Lung (tissue), 11 donors: ENCODE measurements at regions not wholly inside any gene's neighbourhood (a gene's known extent, or its start where the extent isn't known, plus 50 kb on each side); places are given as distances from the start of the nearest gene placed in this dataset.
A peak's percentile ranks its signal among the peaks of the same experiment; 100 is the strongest.

ENCODE experiments used
- ATAC-seq: fragments of 200-7000 bp; cut with Tn5 transposase; one replicate; pipeline ENCODE4 v1.9.1; 2020; ENCODE audit warnings: moderate number of reproducible peaks; ENCODE audit not compliant: insufficient read depth, low FRiP score
- DNase-seq, 3 donors: peaks; one replicate each; pipeline ENCODE4 v3.0.0-alpha.2; 2013 to 2017
- H3K27ac ChIP-seq, 2 donors: one replicate each; pipeline ENCODE4 v1.5.1; 2013; ENCODE audit warnings: mild to moderate bottlenecking in 2 of 2, moderate library complexity in 2 of 2, control low read depth in 1 of 2, inconsistent platforms in 1 of 2, low read depth in 1 of 2, low read length in 1 of 2
- H3K27me3 ChIP-seq, 3 donors: one replicate each; pipeline ENCODE4 v1.5.1; 2013; ENCODE audit warnings: low read length in 2 of 3; ENCODE audit not compliant: control insufficient read depth in 3 of 3, insufficient read depth in 3 of 3
- H3K36me3 ChIP-seq, 4 donors: one replicate each; pipeline ENCODE4 v1.5.1; 2013; ENCODE audit warnings: low read length in 4 of 4, mild to moderate bottlenecking in 1 of 4, moderate library complexity in 1 of 4; ENCODE audit not compliant: control insufficient read depth in 4 of 4, insufficient read depth in 4 of 4
- H3K4me1 ChIP-seq, 5 donors: one replicate each; pipeline ENCODE4 v1.5.1; 2013; ENCODE audit warnings: low read length in 5 of 5, mild to moderate bottlenecking in 2 of 5, moderate library complexity in 1 of 5; ENCODE audit not compliant: control insufficient read depth in 5 of 5, insufficient read depth in 5 of 5
- H3K4me3 ChIP-seq: one replicate; pipeline ENCODE4 v1.5.1; 2013; ENCODE audit warnings: mild to moderate bottlenecking, control low read depth, moderate library complexity
- H3K9ac ChIP-seq, 2 donors: one replicate each; pipeline ENCODE4 v1.5.1; 2013; ENCODE audit warnings: low read length in 2 of 2, control low read depth in 1 of 2; ENCODE audit not compliant: insufficient read depth in 1 of 2
- H3K9me3 ChIP-seq, 4 donors: one replicate each; pipeline ENCODE4 v1.5.1; 2013; ENCODE audit warnings: low read length in 3 of 4, mild to moderate bottlenecking in 1 of 4, moderate library complexity in 1 of 4; ENCODE audit not compliant: control insufficient read depth in 4 of 4, insufficient read depth in 3 of 4
- WGBS, 2 donors: extraction: QIAGEN DNeasy Blood & Tissue Kit; methylation state at CpG; one replicate each; pipeline ENCODE4 v1.1.7; 2013; 5-methylcytosine and 5-hydroxymethylcytosine counted together
- TF ChIP-seq, protein P1 (sequence below): IDR thresholded peaks from 2 replicates; pipeline ENCODE4 v1.5.1; 2012; ENCODE audit warnings: mild to moderate bottlenecking; ENCODE audit errors: control extremely low read depth, extremely low read depth
- donor health status: control.
- donor health status: control.
- donor health status: Bipolar disorder and iron deficiency.
- donor health status: healthy.
- donor health status: DM: yes; HTN: yes; CAD: no.

DNA sequence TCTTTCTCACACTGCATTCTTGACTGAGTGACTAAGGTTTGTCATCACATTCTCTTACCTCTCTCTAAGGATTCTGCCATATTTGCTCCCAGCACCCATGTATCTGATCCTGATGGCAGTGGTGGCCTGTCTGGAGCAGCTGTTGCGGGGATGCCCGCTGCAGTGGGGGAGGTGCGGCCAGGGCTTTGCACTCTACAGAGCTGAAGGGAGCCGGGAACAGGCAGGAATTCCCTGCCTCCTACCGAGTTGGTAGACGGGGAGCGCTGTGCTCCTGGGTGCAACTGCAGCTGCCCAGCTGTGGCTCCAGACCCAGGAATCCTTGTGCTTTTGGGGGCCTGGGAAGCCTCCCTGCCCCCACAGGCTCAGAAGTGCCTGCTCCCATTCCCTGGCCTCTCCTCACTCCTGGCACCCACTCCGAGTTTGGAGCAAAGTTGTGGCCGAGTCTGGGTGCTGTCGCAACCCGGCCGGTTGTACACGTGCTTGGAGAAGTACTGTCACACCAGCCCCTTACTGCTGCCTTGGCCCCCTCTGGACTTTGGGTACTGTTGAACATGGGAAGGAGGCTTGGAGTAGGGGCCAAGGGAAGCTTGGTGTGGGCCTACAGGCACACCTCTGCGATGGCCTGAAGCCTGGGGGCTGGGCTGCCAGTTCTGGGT, 106.9 kb upstream of the OR4E1 start:
- Histone ChIP-seq H3K4me1 (no peaks in the 10 kb centered on the region), H3K36me3 (no peaks in the 10 kb centered on the region), H3K27me3 (no peaks in the 10 kb centered on the region), H3K4me3 (no peak overlapping the region), H3K27ac (no peak overlapping the region), H3K9me3 (peaks cover 0 to 3% (median 0%) of the 10 kb centered on the region in 4 donors), H3K9ac (no peak overlapping the region)
- peak in 1 of 3 donors; percentile 12 for DNase-seq
- no peak for ATAC-seq
- TF ChIP-seq, protein P1, sequence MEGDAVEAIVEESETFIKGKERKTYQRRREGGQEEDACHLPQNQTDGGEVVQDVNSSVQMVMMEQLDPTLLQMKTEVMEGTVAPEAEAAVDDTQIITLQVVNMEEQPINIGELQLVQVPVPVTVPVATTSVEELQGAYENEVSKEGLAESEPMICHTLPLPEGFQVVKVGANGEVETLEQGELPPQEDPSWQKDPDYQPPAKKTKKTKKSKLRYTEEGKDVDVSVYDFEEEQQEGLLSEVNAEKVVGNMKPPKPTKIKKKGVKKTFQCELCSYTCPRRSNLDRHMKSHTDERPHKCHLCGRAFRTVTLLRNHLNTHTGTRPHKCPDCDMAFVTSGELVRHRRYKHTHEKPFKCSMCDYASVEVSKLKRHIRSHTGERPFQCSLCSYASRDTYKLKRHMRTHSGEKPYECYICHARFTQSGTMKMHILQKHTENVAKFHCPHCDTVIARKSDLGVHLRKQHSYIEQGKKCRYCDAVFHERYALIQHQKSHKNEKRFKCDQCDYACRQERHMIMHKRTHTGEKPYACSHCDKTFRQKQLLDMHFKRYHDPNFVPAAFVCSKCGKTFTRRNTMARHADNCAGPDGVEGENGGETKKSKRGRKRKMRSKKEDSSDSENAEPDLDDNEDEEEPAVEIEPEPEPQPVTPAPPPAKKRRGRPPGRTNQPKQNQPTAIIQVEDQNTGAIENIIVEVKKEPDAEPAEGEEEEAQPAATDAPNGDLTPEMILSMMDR, result no peak
- WGBS, 2 donors, result 85 to 86% methylated on average over 14 of the region's 14 CpGs

DNA sequence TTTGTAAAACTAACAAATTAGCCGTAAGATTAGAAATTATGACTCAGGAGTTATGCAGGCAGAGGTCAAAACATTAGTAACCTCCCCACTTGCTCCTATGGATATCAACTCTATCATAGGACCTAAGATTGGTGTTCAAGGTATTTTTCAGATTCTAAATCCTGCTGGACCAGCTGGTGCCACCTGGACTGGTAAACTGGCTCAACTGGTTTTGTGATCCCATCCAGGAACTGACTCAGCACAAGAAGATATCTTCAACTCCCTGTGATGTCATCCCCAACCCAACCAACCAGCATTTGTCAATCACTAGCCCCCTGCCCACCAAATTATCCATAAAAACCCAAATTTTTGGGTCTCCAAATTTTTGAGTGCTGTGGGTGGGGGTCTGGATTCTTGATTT, 98.1 kb upstream of the OR4E1 start:
- H3K9ac ChIP-seq, result no peak overlapping the region
- peak in 1 of 3 donors; percentile 16 for DNase-seq
- no peak overlapping the region for H3K4me3 ChIP-seq
- WGBS, 2 donors, result 84 to 92% methylated on average over 1 of the region's 1 CpG
- no peak for ATAC-seq
- H3K4me1 ChIP-seq, result no peaks in the 10 kb centered on the region
- H3K27ac ChIP-seq, result no peak overlapping the region
- H3K27me3 ChIP-seq, result no peaks in the 10 kb centered on the region
- no peaks in the 10 kb centered on the region for H3K9me3 ChIP-seq
- H3K36me3 ChIP-seq, result no peaks in the 10 kb centered on the region
- TF ChIP-seq, protein P1, result no peak

DNA sequence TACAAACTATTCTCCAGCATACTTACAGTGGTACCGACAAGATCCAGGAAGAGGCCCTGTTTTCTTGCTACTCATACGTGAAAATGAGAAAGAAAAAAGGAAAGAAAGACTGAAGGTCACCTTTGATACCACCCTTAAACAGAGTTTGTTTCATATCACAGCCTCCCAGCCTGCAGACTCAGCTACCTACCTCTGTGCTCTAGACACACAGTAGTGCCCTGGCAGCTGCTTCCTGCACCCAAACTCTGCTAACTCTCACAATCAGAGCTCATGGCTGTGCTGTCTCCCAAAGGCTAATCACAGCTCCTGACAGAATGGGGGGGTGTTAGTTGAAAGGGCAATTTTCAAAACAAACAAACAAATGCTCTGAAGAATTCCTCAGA, 95.2 kb upstream of the OR4E1 start:
- no peak for DNase-seq
- H3K27me3 ChIP-seq, result no peaks in the 10 kb centered on the region
- H3K4me3 ChIP-seq, result no peak overlapping the region
- H3K9ac ChIP-seq, result no peak overlapping the region
- no peaks in the 10 kb centered on the region for H3K9me3 ChIP-seq
- WGBS, 2 donors, result 71 to 86% methylated on average over 2 of the region's 2 CpGs
- H3K27ac ChIP-seq, result no peak overlapping the region
- no peak for ATAC-seq
- H3K4me1 ChIP-seq, result no peaks in the 10 kb centered on the region
- no peaks in the 10 kb centered on the region for H3K36me3 ChIP-seq
- TF ChIP-seq, protein P1, result no peak
